ENCODE measurements at regions not wholly inside any gene's neighbourhood (a gene's known extent, or its start where the extent isn't known, plus 50 kb on each side); places are given as distances from the start of the nearest gene placed in this dataset.
"Not testable (repeated sequence)": the region's sequence is repeated elsewhere in the genome, so short reads cannot be mapped to it uniquely, and the experiment has no call there.

- no peak for DNase-seq
Observed at GRCh38 chr11:135009125-135009524, 597.1 kb upstream of the B3GAT1 start.

- no peak for DNase-seq
Observed at GRCh38 chr11:135008412-135008811, 596.4 kb upstream of the B3GAT1 start.

GRCh38 chr11:135008001-135008405, 596.0 kb upstream of the B3GAT1 start:
- DNase-seq, result no peak

GRCh38 chr11:135006800-135007199, 594.8 kb upstream of the B3GAT1 start:
- DNase-seq, result no peak

GRCh38 chr11:135004495-135004894, 592.5 kb upstream of the B3GAT1 start:
- DNase-seq, result no peak

GRCh38 chr11:135002236-135002635, 590.2 kb upstream of the B3GAT1 start:
- no peak for DNase-seq

- no peak for DNase-seq
Observed at GRCh38 chr11:135001581-135001980, 589.5 kb upstream of the B3GAT1 start.

GRCh38 chr11:135001065-135001464, 589.0 kb upstream of the B3GAT1 start:
- not testable (repeated sequence) for DNase-seq

- no peak for DNase-seq
Observed at GRCh38 chr11:134999590-134999989, 587.5 kb upstream of the B3GAT1 start.

GRCh38 chr11:134997652-134998320, 585.7 kb upstream of the B3GAT1 start:
- no peak for DNase-seq

- DNase-seq, result no peak
Observed at GRCh38 chr11:134995741-134996140, 583.7 kb upstream of the B3GAT1 start.

GRCh38 chr11:134994431-134994830, 582.4 kb upstream of the B3GAT1 start:
- no peak for DNase-seq

GRCh38 chr11:134993691-134994243, 581.7 kb upstream of the B3GAT1 start:
- no peak for DNase-seq

GRCh38 chr11:134992981-134993380, 580.9 kb upstream of the B3GAT1 start:
- no peak for DNase-seq

GRCh38 chr11:134988495-134988894, 576.5 kb upstream of the B3GAT1 start:
- DNase-seq, result no peak

GRCh38 chr11:134987822-134988221, 575.8 kb upstream of the B3GAT1 start:
- DNase-seq, result no peak

GRCh38 chr11:134987223-134987768, 575.3 kb upstream of the B3GAT1 start:
- DNase-seq, result no peak

GRCh38 chr11:134984421-134984820, 572.4 kb upstream of the B3GAT1 start:
- DNase-seq, result no peak

- not testable (repeated sequence) for DNase-seq
Observed at GRCh38 chr11:134982432-134982831, 570.4 kb upstream of the B3GAT1 start.

- DNase-seq, result no peak
Observed at GRCh38 chr11:134981835-134982234, 569.8 kb upstream of the B3GAT1 start.

- no peak for DNase-seq
Observed at GRCh38 chr11:134980819-134981710, 569.0 kb upstream of the B3GAT1 start.

GRCh38 chr11:134979089-134979457, 567.0 kb upstream of the B3GAT1 start:
- DNase-seq, result not testable (repeated sequence)

GRCh38 chr11:134978388-134979088, 566.5 kb upstream of the B3GAT1 start:
- DNase-seq, result no peak
